ENCODE measurements at regions not wholly inside any gene's neighbourhood (a gene's known extent, or its start where the extent isn't known, plus 50 kb on each side); places are given as distances from the start of the nearest gene placed in this dataset.
"Not testable (repeated sequence)": the region's sequence is repeated elsewhere in the genome, so short reads cannot be mapped to it uniquely, and the experiment has no call there.

- peak; percentile 36; the same call in 1 of the 3 replicates for ATAC-seq
- peak; percentile 73 for TF ChIP-seq TCF4 (CRISPR knock-in tag; IDR thresholded peaks at IDR 0.05; ENCODE audit: borderline replicate concordance)
These were observed 185.0 kb downstream of the BANP start for GRCh38 chr16:88136211-88136713.

- not testable (repeated sequence) for ATAC-seq
These were observed 185.7 kb downstream of the BANP start for GRCh38 chr16:88136939-88137338.

- not testable (repeated sequence) for ATAC-seq
These were observed 187.9 kb downstream of the BANP start for GRCh38 chr16:88139141-88139540.

GRCh38 chr16:88140195-88140594 is 189.0 kb downstream of the BANP start:
- ATAC-seq = not testable (repeated sequence)

DNA sequence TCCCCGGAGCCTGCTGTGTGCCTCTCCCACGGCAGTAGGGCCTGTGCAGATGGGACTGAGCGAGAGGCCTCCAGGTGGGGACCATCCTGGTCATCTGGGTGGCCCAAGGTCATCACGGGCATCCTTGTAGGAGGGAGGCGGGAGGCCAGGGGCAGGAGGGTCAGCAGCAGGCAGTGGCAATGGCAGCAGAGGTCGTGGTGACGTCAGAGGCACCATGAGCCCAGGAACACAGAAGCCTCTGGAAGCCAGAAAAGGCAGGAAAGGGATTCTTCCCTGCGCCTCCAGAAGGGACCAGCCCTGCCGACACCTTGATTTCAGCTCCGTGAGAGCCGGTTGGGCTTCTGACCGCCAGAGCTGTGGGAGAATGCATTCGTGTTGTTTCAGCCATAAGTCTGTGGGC is 190.3 kb downstream of the BANP start:
- TF ChIP-seq, protein P1, sequence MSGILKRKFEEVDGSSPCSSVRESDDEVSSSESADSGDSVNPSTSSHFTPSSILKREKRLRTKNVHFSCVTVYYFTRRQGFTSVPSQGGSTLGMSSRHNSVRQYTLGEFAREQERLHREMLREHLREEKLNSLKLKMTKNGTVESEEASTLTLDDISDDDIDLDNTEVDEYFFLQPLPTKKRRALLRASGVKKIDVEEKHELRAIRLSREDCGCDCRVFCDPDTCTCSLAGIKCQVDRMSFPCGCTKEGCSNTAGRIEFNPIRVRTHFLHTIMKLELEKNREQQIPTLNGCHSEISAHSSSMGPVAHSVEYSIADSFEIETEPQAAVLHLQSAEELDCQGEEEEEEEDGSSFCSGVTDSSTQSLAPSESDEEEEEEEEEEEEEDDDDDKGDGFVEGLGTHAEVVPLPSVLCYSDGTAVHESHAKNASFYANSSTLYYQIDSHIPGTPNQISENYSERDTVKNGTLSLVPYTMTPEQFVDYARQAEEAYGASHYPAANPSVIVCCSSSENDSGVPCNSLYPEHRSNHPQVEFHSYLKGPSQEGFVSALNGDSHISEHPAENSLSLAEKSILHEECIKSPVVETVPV (CRISPR knock-in tag; IDR thresholded peaks at IDR 0.05) = no peak
- TF ChIP-seq, protein P2, sequence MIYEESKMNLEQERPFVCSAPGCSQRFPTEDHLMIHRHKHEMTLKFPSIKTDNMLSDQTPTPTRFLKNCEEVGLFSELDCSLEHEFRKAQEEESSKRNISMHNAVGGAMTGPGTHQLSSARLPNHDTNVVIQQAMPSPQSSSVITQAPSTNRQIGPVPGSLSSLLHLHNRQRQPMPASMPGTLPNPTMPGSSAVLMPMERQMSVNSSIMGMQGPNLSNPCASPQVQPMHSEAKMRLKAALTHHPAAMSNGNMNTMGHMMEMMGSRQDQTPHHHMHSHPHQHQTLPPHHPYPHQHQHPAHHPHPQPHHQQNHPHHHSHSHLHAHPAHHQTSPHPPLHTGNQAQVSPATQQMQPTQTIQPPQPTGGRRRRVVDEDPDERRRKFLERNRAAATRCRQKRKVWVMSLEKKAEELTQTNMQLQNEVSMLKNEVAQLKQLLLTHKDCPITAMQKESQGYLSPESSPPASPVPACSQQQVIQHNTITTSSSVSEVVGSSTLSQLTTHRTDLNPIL (CRISPR knock-in tag; IDR thresholded peaks at IDR 0.05; ENCODE audit: low read depth) = no peak
- TF ChIP-seq SNAI2 (CRISPR knock-in tag; IDR thresholded peaks at IDR 0.05) (no peak), TCF4 (CRISPR knock-in tag; IDR thresholded peaks at IDR 0.05; ENCODE audit: borderline replicate concordance) (no peak), ZFP30 (CRISPR knock-in tag; IDR thresholded peaks at IDR 0.05) (no peak), ARNTL (CRISPR knock-in tag; IDR thresholded peaks at IDR 0.05; ENCODE audit: borderline replicate concordance, low read depth) (no peak), ZFP3 (CRISPR knock-in tag; IDR thresholded peaks at IDR 0.05) (no peak), ESRRG (CRISPR knock-in tag; IDR thresholded peaks at IDR 0.05) (no peak), PPARA (CRISPR knock-in tag; IDR thresholded peaks at IDR 0.05; ENCODE audit: borderline replicate concordance) (no peak)
- ATAC-seq = no peak

GRCh38 chr16:88142056-88142935 is 191.1 kb downstream of the BANP start:
- not testable (repeated sequence) for ATAC-seq

DNA sequence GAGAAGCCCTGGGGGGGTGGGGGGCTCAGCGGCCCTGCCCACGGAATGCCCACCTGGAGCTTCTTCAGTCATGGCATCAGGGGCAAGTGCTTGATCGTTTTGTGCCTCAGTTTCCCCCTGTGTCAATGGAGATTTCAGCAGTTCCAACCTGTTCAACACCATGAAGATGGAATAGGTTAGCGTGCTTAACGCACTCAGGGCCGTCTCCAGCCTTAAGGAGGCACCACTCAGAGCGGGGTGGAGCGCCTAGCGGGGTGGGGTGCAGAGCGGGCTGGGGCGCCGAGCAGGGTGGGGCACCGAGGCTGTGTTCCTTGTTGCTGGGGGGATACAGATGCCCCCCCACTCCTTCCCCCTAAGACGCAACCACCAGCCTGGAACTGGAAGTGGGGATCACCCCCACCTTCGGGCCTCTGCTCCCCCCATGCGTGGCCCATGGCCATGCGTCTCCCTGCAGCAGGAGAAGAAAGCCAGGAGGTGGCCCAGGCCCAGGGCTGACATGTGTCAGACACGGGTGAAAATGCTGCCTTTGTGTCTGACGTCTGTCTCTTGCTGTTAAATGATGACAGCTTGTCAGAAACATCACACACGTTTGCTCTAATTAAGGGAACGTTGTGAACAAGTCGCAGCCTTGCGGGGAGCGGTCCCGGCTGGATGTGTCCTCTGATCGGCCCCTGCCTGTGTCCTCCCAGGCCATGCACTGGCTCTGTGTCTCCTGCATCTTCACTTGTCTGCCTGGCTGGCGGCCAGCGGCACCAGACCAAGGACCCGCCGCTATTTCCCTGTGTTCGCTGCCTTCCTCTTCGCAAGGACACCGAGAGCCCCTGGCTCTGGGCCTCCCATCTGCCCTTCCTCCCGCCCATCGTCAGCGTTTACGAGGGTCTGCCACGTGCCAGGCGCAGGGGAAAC is 192.1 kb downstream of the BANP start:
- peak; percentile 14; the same call in 1 of the 3 replicates for ATAC-seq

DNA sequence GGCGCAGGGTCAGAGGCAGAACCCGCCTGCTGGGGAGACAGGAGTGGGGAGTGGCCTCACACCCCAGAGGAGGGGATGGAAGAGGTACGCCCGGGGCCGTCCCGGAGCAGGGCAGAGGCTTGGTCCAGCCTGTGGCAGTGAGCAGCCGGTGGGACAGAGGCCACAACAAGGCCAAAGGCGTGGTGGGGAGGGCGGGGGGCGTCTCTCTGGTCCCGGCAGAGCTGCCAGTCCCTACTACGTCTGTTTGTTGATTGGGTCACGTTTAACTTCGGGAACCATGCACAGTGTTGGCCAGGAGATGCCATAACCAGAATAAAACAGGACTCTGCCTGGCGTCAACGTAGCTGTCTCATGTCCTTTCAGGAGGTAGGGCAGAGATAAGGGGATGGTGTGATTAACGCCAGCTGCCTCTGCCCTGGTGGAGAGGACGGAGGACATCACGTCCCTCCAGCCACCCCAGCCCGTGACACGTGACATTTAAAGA is 192.8 kb downstream of the BANP start:
- TF ChIP-seq PPARA (CRISPR knock-in tag; IDR thresholded peaks at IDR 0.05; ENCODE audit: borderline replicate concordance) (no peak), ESRRG (CRISPR knock-in tag; IDR thresholded peaks at IDR 0.05) (no peak), ZC3H10 (CRISPR knock-in tag; IDR thresholded peaks at IDR 0.05) (no peak), GLIS3 (CRISPR knock-in tag; IDR thresholded peaks at IDR 0.05) (no peak), OSR1 (CRISPR knock-in tag; IDR thresholded peaks at IDR 0.05) (no peak)
- ATAC-seq = peak; percentile 33; the same call in 2 of the 3 replicates

GRCh38 chr16:88145376-88145775 is 194.1 kb downstream of the BANP start:
- ATAC-seq = 0 out of 3 replicates have a peak, but pooled peaks have one; percentile 25

DNA sequence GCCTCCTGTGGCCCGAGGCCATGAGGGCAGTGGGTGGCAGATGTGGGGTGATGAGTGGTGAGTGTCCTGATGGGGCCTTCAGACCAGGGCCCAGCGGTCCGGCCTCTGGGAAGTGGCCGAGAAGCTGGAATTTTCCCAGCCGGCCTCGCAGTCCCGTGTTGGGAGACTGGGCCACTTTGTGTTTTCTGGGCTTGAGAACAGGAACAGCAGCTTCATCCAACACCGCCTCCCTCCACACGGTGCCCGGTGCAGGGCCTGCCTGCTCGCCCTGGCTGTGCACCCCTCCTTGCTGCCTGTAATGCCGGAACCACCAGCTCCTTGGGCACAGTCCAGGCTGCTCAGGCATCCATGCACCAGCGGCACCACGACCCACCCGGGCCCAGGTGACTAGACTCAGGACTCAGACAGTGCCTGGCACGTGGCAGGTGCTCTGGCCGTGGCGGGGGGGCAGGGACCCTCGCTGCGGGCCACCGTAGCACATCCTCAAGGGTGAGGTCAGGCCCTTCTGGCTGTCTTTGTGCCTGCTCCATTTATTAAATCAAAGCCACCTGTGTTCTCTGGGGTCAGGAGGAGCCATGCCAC is 194.7 kb downstream of the BANP start:
- not testable (repeated sequence) for ATAC-seq

- not testable (repeated sequence) for ATAC-seq
These were observed 196.8 kb downstream of the BANP start for GRCh38 chr16:88148078-88148477.

- ATAC-seq = not testable (repeated sequence)
These were observed 197.4 kb downstream of the BANP start for GRCh38 chr16:88148682-88149081.

DNA sequence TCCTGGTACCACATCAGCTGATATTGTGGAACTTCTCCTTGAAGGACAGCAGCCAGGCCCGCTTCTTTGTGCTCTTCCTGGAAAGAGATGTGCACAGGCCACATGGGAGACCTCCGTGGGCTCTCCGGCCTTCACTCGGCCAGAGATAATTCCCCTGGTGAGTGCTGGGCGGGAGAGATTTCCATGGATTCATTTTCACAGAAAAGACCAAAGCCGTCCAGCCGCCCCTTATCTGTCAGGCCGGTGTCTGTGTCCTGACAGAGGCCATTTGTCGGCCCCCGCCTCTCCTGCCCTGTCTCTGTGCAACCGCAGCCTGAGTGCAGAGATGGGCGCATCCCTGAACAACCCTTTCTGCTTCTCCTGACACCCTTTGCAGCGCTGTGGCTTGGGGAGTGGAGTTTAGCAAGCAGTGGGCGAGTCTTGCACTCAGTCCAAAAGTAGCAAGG is 197.9 kb downstream of the BANP start:
- not testable (repeated sequence) for ATAC-seq
